ENCODE measurements at regions not wholly inside any gene's neighbourhood (a gene's known extent, or its start where the extent isn't known, plus 50 kb on each side); places are given as distances from the start of the nearest gene placed in this dataset.

DNA sequence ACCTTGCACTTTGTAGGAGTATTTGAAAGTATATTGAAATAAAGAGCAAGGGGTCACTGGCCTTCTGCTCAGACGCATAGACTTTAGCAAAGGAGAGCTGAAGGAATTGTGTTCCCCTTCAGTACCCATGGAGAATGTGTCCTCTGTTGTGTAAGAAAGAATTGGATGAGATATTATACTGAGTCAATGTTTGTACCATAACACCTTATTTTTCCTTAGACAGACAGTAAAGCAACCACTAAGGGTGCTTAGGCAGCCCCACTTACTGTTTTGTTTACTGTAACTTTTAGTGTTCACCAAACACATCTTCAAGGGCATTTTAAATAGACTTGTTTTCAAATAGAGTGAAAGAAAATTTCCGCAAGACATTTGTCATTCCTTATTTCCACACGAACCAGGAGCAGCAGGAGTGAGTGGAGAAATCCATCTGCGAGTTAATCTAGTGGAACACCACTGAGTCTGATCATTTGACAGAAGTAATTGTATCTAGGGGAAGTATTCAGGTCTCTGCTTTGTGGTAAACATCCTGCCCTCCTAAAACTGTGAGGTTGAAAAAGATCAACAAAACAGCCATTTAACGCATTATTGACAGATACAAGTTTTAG, 89.5 kb downstream of the SLIT2 start:
- ChIA-PET CTCF (no interaction called here), POLR2A (no interaction called here)
- H3K36me3 Mint-ChIP-seq (ENCODE audit: insufficient read depth, unreplicated experiment): no peaks in the 10 kb centered on the region
- H3K4me1 Mint-ChIP-seq (ENCODE audit: insufficient read depth, unreplicated experiment): no peaks in the 10 kb centered on the region
- no TSS peak for BruUV-seq (replicated peaks)
- intact Hi-C loops (cut with micrococcal nuclease): no loop called here
- H3K27ac Mint-ChIP-seq (ENCODE audit: low read depth, unreplicated experiment): no peak overlapping the region
- TF ChIP-seq, protein P1, sequence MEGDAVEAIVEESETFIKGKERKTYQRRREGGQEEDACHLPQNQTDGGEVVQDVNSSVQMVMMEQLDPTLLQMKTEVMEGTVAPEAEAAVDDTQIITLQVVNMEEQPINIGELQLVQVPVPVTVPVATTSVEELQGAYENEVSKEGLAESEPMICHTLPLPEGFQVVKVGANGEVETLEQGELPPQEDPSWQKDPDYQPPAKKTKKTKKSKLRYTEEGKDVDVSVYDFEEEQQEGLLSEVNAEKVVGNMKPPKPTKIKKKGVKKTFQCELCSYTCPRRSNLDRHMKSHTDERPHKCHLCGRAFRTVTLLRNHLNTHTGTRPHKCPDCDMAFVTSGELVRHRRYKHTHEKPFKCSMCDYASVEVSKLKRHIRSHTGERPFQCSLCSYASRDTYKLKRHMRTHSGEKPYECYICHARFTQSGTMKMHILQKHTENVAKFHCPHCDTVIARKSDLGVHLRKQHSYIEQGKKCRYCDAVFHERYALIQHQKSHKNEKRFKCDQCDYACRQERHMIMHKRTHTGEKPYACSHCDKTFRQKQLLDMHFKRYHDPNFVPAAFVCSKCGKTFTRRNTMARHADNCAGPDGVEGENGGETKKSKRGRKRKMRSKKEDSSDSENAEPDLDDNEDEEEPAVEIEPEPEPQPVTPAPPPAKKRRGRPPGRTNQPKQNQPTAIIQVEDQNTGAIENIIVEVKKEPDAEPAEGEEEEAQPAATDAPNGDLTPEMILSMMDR (IDR thresholded peaks at IDR 0.05; ENCODE audit: unreplicated experiment): no peak
- H3K9me3 Mint-ChIP-seq (ENCODE audit: unreplicated experiment): no peaks in the 10 kb centered on the region
- DNase-seq (ENCODE audit: unreplicated experiment): no peak
- no peaks in the 10 kb centered on the region for H3K27me3 Mint-ChIP-seq (ENCODE audit: insufficient read depth, unreplicated experiment)
- H3K4me3 Mint-ChIP-seq (ENCODE audit: unreplicated experiment): no peak overlapping the region

DNA sequence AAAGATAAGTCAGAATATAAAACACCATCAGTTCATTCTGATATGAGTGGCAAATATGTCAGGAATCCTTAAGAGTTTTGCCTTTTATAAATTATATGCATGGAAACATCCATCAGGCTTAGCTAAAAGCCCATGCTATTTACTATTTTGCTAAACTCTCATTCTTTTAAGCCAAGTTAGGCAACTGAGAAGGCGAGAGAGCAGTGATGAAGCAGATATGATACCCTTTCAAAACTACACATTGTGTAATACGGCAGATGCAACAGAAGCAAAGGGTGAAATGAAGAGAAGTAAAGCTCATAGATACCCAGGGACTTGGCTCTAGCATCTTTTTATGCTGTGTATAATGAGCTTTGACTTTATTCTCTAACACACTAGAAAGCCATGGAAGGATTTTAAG, 95.8 kb downstream of the SLIT2 start:
- DNase-seq (ENCODE audit: unreplicated experiment): no peak
- no peak overlapping the region for H3K27ac Mint-ChIP-seq (ENCODE audit: low read depth, unreplicated experiment)
- H3K27me3 Mint-ChIP-seq (ENCODE audit: insufficient read depth, unreplicated experiment): no peaks in the 10 kb centered on the region
- no peaks in the 10 kb centered on the region for H3K36me3 Mint-ChIP-seq (ENCODE audit: insufficient read depth, unreplicated experiment)
- TF ChIP-seq, protein P1 (IDR thresholded peaks at IDR 0.05; ENCODE audit: unreplicated experiment): no peak
- ChIA-PET POLR2A (no interaction called here), CTCF (interaction anchor here (0.6 kb wide), 1 partner anchor 524 kb away, joined by 3 read pairs; no protein-coding TSS in a partner anchor)
- H3K9me3 Mint-ChIP-seq (ENCODE audit: unreplicated experiment): no peaks in the 10 kb centered on the region
- H3K4me3 Mint-ChIP-seq (ENCODE audit: unreplicated experiment): no peak overlapping the region
- no peaks in the 10 kb centered on the region for H3K4me1 Mint-ChIP-seq (ENCODE audit: insufficient read depth, unreplicated experiment)
- intact Hi-C loops (cut with micrococcal nuclease): no loop called here
- BruUV-seq (replicated peaks): no TSS peak

DNA sequence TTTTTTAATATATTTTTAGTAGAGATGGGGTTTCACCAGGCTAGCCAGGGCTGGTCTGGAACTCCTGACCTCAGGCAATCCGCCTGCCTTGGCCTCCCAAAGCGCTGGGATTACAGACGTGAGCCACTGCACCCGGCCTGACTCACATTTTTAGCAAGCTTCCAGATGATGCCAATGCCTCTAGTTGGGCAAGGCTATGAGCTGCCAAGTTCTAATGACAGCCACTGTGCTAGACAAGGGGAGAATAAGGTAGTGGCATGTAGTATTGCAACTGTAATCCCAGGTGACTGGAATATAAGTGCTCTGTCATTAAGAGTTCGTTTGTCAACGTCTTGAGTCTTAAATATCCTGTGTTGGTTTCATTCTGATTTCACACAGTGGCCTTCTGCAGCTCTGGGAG, 96.7 kb downstream of the SLIT2 start:
- Mint-ChIP-seq H3K27me3 (ENCODE audit: insufficient read depth, unreplicated experiment) (no peaks in the 10 kb centered on the region), H3K27ac (ENCODE audit: low read depth, unreplicated experiment) (no peak overlapping the region), H3K4me1 (ENCODE audit: insufficient read depth, unreplicated experiment) (no peaks in the 10 kb centered on the region), H3K9me3 (ENCODE audit: unreplicated experiment) (no peaks in the 10 kb centered on the region), H3K4me3 (ENCODE audit: unreplicated experiment) (no peak overlapping the region), H3K36me3 (ENCODE audit: insufficient read depth, unreplicated experiment) (no peaks in the 10 kb centered on the region)
- DNase-seq (ENCODE audit: unreplicated experiment): peak; percentile 8
- CTCF ChIA-PET: no interaction called here
- no TSS peak for BruUV-seq (replicated peaks)
- TF ChIP-seq, protein P1 (IDR thresholded peaks at IDR 0.05; ENCODE audit: unreplicated experiment): no peak
- POLR2A ChIA-PET: no interaction called here
- intact Hi-C loops (cut with micrococcal nuclease): no loop called here

DNA sequence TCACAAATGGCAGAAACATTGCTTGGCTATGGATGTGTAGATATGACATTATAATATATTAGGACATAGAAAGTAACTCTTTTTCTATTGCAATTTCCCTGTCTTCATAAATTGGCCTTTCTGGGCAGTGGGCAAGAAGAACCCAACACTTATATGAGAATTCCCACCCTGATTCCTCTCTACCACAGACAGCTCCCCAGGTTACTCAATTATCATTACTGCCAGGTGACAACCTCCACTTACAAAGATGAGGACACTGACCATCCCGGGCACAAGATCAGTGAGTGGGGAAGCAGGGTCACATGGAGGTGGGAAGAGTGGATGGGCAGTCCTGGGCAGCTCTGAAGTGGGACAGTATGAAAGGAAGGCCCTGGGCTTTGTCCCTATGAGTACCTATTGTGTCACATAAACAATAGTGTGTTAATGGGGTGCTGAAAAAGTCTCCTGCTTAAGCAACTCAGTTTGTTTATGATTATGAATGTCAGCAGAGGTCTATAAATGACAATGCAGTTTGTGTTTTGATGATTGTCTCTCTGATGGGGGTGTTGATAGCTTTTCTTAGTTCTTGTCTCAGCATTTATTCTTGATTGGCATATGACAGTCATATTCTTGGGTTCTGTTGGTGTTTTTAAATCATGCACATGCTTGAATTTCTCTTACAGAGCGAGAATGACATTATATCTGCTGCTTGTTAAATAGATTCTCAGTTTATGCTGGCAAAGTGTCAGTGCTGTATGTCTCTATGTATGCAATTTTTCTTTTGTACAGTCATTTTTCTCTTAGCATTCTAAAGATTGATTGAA, 99.9 kb downstream of the SLIT2 start:
- Mint-ChIP-seq H3K9me3 (ENCODE audit: unreplicated experiment) (no peaks in the 10 kb centered on the region), H3K36me3 (ENCODE audit: insufficient read depth, unreplicated experiment) (no peaks in the 10 kb centered on the region), H3K4me3 (ENCODE audit: unreplicated experiment) (no peak overlapping the region), H3K27ac (ENCODE audit: low read depth, unreplicated experiment) (no peak overlapping the region), H3K4me1 (ENCODE audit: insufficient read depth, unreplicated experiment) (no peaks in the 10 kb centered on the region), H3K27me3 (ENCODE audit: insufficient read depth, unreplicated experiment) (no peaks in the 10 kb centered on the region)
- ChIA-PET CTCF (no interaction called here), POLR2A (no interaction called here)
- DNase-seq (ENCODE audit: unreplicated experiment): no peak
- TF ChIP-seq, protein P1 (IDR thresholded peaks at IDR 0.05; ENCODE audit: unreplicated experiment): no peak
- BruUV-seq (replicated peaks): no TSS peak
- intact Hi-C loops (cut with micrococcal nuclease): no loop called here
